ENCODE measurements at regions not wholly inside any gene's neighbourhood (a gene's known extent, or its start where the extent isn't known, plus 50 kb on each side); places are given as distances from the start of the nearest gene placed in this dataset.
A peak's percentile ranks its signal among the peaks of the same experiment; 100 is the strongest.
"Not testable (repeated sequence)": the region's sequence is repeated elsewhere in the genome, so short reads cannot be mapped to it uniquely, and the experiment has no call there.

DNA sequence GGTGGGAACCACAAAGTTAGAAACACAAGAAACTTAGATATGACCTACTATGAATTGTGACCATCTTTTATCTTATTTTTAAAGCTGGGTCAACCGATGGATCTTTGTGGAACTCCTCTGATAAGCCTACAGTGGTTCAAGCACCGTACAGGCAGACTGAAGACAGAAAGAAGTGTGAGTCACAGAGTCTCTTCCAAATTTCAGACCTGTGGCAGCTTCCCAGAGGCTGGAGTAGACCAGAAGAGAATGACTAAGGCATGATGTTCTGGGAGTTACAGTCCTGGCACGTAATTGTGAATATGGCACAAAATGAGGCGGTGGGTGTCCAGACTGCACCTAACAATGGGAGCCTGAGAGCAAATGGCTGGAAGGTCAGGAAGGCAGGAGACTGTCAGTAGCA, 70.0 kb downstream of the LMO4 start:
- no peak for ATAC-seq
- no peaks in the 10 kb centered on the region for H3K27me3 Mint-ChIP-seq
- no peak overlapping the region for H3K27ac Mint-ChIP-seq
- H3K4me3 Mint-ChIP-seq, result no peak overlapping the region
- H3K4me1 Mint-ChIP-seq (ENCODE audit: low read depth in 2 of 2), result no peaks in the 10 kb centered on the region
- no peak for DNase-seq (ENCODE audit: low spot score)
- H3K9me3 Mint-ChIP-seq, result no peaks in the 10 kb centered on the region
- no peaks in the 10 kb centered on the region for H3K36me3 Mint-ChIP-seq

DNA sequence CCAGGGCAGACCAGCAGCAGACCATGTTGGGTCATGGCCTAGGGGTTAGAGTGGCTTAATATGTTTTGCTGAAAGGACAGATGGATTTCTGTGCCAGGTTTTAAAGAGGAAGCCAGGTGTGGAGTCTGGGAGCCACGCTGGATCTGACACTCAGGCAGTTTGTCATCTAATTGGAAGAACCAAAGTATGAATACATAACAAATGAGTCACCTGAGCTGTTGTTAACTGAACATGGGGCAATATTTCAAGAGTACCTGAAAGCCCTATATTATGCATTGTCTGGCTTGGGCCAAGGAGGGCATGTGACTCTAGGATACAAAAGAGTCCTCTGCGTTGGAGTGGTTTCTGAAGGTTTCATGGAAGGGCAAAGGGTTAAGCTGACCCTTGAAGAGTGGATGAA, 70.6 kb downstream of the LMO4 start:
- DNase-seq (ENCODE audit: low spot score) (no peak), ATAC-seq (peak in 1 of 2 donors; percentile 17)
- no peaks in the 10 kb centered on the region for H3K9me3 Mint-ChIP-seq
- no peaks in the 10 kb centered on the region for H3K4me1 Mint-ChIP-seq (ENCODE audit: low read depth in 2 of 2)
- H3K27ac Mint-ChIP-seq, result no peak overlapping the region
- no peaks in the 10 kb centered on the region for H3K27me3 Mint-ChIP-seq
- no peaks in the 10 kb centered on the region for H3K36me3 Mint-ChIP-seq
- H3K4me3 Mint-ChIP-seq, result no peak overlapping the region

DNA sequence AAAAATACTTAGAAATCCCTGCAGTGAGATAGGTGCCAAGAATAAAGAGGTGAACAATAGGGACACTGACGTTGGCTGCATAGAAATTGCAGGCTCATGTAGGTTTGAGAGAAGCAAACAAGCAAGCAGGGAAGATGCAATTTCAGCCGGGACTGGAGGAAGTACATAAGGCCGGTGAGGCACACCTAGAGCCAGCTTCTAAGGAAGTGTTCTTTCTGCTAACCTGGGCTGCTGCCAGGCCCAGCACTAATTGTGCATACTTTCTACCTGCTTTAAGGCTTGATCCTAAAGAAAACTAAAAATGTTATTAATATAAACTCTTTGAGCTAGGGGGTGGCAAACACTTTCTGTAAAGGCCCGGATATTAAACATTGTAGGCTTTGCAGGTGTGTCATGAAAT, 71.0 kb downstream of the LMO4 start:
- Mint-ChIP-seq H3K4me1 (ENCODE audit: low read depth in 2 of 2) (no peaks in the 10 kb centered on the region), H3K27me3 (no peaks in the 10 kb centered on the region), H3K4me3 (no peak overlapping the region), H3K27ac (no peak overlapping the region), H3K9me3 (no peaks in the 10 kb centered on the region), H3K36me3 (no peaks in the 10 kb centered on the region)
- ATAC-seq (no peak), DNase-seq (ENCODE audit: low spot score) (no peak)

GRCh38 chr1:87400813-87401212, 72.1 kb downstream of the LMO4 start:
- no peak overlapping the region for H3K27ac Mint-ChIP-seq
- no peak for ATAC-seq
- no peaks in the 10 kb centered on the region for H3K27me3 Mint-ChIP-seq
- H3K9me3 Mint-ChIP-seq, result no peaks in the 10 kb centered on the region
- no peak for DNase-seq (ENCODE audit: low spot score)
- H3K4me1 Mint-ChIP-seq (ENCODE audit: low read depth in 2 of 2), result no peaks in the 10 kb centered on the region
- H3K36me3 Mint-ChIP-seq, result no peaks in the 10 kb centered on the region
- H3K4me3 Mint-ChIP-seq, result no peak overlapping the region

DNA sequence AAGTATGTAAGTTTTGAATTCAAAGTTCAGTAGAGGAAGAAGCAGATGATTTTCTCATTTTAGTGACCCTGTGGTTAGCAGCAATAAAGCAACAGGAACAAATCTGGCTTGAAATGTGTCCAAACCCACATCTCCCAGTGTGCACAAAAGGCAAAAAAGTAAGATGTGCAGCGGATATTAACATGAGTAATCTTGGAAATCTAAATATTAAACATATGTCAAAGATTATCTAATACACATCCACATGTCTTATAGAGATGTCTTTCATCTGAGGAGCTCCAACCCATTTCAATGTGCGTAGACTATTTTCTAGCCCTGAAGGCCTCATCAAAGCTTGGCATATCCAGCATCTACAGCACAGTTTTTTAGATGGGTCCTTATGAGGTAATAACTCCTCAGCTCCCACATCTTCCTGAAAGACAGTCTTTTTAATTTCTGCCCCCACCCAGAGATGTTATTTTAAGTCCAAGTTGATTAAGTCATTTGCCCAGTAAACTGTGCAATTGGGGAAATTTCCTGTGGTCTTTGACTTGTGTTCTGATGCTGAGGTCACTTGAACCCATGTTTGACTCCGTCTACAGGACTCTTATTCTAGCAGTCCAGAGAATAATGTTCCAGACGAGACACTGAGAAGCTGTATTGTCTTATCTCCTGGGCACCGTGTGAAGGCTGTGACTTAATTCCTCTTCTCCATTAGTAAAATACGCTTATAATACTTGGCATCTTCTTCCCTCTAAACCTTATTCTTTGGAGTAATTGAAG, 73.7 kb downstream of the LMO4 start:
- Mint-ChIP-seq H3K27ac (no peak overlapping the region), H3K9me3 (no peaks in the 10 kb centered on the region), H3K4me3 (no peak overlapping the region), H3K4me1 (ENCODE audit: low read depth in 2 of 2) (no peaks in the 10 kb centered on the region), H3K27me3 (no peaks in the 10 kb centered on the region), H3K36me3 (no peaks in the 10 kb centered on the region)
- DNase-seq (ENCODE audit: low spot score), result no peak
- no peak for ATAC-seq

- Mint-ChIP-seq H3K4me1 (ENCODE audit: low read depth in 2 of 2) (no peaks in the 10 kb centered on the region), H3K9me3 (no peaks in the 10 kb centered on the region), H3K27ac (no peak overlapping the region), H3K27me3 (no peaks in the 10 kb centered on the region), H3K4me3 (no peak overlapping the region), H3K36me3 (no peaks in the 10 kb centered on the region)
- no peak for ATAC-seq
- DNase-seq (ENCODE audit: low spot score), result no peak
Observed at GRCh38 chr1:87403061-87403820, 74.6 kb downstream of the LMO4 start.

DNA sequence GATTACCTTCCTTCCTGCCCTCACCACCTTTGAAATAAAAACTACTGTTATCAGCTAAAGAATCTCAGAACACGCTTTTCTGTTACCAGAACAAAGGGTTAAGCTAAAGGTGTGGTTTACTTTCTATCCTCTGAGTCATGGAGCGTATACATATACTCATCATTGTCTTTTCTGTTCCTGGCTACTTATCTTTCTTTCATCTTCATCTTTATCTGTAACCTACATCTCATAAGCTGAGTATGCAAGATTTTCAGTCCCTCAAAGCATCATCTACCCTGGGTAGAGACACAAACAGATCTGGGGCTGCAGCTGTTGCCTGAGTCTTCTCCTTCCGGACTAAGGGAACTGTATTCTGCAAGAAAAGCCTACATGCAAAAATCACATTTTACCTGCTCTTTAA, 75.6 kb downstream of the LMO4 start:
- no peaks in the 10 kb centered on the region for H3K27me3 Mint-ChIP-seq
- DNase-seq (ENCODE audit: low spot score) (no peak), ATAC-seq (no peak)
- no peaks in the 10 kb centered on the region for H3K9me3 Mint-ChIP-seq
- H3K27ac Mint-ChIP-seq, result no peak overlapping the region
- no peaks in the 10 kb centered on the region for H3K36me3 Mint-ChIP-seq
- no peak overlapping the region for H3K4me3 Mint-ChIP-seq
- no peaks in the 10 kb centered on the region for H3K4me1 Mint-ChIP-seq (ENCODE audit: low read depth in 2 of 2)

DNA sequence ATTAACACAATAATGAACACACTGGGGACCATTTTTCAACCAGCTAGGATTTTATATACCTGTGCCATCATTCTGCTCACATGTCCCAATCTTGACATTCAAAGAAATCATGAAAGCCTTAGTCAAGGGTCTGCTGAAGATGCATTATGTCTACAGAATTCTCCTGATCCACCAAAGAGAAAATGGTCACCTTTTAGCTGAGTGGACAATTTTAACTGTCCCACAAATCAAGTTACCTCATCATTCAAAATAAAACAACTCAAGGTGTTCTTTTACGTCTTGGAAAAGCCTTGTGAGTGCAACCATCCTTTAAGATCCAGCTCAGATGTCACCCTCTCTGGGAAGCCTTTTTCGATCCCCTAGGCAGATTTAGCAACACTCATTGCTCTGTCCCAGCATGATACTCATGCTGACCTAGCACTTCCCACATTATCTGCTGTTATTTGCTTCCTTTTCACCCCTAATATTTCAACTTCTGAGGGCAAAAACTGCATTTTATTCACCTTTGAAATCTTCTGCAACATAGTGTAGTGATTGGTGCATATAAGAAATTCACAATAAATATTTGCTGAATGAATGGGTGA, 80.1 kb downstream of the LMO4 start:
- no peaks in the 10 kb centered on the region for H3K9me3 Mint-ChIP-seq
- no peaks in the 10 kb centered on the region for H3K27me3 Mint-ChIP-seq
- ATAC-seq, result no peak
- H3K27ac Mint-ChIP-seq, result no peak overlapping the region
- H3K36me3 Mint-ChIP-seq, result no peaks in the 10 kb centered on the region
- DNase-seq (ENCODE audit: low spot score), result no peak
- H3K4me1 Mint-ChIP-seq (ENCODE audit: low read depth in 2 of 2), result no peaks in the 10 kb centered on the region
- H3K4me3 Mint-ChIP-seq, result no peak overlapping the region

DNA sequence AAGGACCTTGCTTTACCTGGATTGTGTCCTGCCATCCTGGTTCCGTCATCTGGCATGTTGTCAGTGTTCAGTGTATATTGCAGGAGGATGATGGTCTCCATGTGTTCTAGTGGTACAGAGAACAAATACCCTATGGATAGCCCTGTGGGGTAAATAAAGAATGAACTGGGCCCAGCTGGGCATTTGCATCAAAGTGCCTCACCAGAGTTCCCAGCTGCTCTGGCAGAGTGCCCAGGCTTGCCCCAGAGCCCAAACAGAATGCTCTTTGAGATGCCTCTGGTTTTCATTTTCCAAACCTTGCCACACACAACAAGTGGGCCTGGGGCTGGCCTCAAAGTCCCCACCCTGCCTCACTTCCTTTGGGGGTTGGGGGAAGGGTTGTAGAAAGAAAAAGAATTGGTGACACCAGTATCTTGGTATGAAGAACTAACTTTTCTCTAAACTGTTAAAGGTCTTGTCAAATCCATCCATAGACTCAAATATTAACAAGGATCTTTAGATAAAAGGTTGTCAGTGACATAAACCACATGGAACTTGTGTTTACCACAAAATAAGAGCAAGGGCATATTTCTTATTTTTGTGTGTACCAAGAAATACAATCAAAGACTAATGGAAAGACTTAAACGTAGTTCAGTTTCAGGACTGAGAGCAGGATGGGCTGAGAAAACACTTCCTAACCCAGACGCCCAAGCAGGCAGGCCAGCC, 82.2 kb downstream of the LMO4 start:
- Mint-ChIP-seq H3K27me3 (no peaks in the 10 kb centered on the region), H3K4me1 (ENCODE audit: low read depth in 2 of 2) (no peaks in the 10 kb centered on the region), H3K4me3 (no peak overlapping the region), H3K27ac (no peak overlapping the region), H3K9me3 (no peaks in the 10 kb centered on the region), H3K36me3 (no peaks in the 10 kb centered on the region)
- DNase-seq (ENCODE audit: low spot score), result no peak
- peak in 1 of 2 donors; percentile 24 for ATAC-seq

- not testable (repeated sequence) for H3K4me1 Mint-ChIP-seq (ENCODE audit: low read depth in 2 of 2); DNase-seq (ENCODE audit: low spot score); ATAC-seq; H3K27me3 Mint-ChIP-seq; H3K36me3 Mint-ChIP-seq; H3K9me3 Mint-ChIP-seq; H3K4me3 Mint-ChIP-seq; H3K27ac Mint-ChIP-seq
Observed at GRCh38 chr1:87413846-87414245, 85.2 kb downstream of the LMO4 start.

DNA sequence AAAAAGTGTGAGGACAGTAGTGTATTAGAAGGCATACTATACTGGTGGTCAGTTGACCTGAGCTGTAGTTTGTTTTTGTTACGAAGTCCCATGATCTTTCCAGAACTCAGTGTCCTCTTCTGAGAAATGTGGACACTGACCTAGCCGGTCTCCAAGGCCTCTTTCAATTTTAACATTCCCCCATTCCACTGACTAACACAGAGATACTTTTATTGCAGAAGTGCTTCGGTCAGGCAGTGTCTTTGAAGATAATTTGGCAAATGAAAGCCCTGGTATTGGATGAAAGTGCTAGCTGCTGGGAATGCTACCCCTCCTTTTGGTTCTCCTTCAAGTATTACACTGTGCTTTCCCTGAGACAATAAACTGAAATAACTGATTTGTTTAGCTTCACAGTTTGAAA, 89.4 kb downstream of the LMO4 start:
- no peaks in the 10 kb centered on the region for H3K4me1 Mint-ChIP-seq (ENCODE audit: low read depth in 2 of 2)
- DNase-seq (ENCODE audit: low spot score) (no peak), ATAC-seq (no peak)
- no peak overlapping the region for H3K27ac Mint-ChIP-seq
- no peaks in the 10 kb centered on the region for H3K27me3 Mint-ChIP-seq
- H3K9me3 Mint-ChIP-seq, result no peaks in the 10 kb centered on the region
- no peak overlapping the region for H3K4me3 Mint-ChIP-seq
- H3K36me3 Mint-ChIP-seq, result no peaks in the 10 kb centered on the region

GRCh38 chr1:87421809-87422208, 93.1 kb downstream of the LMO4 start:
- no peak for DNase-seq (ENCODE audit: low spot score)
- no peak for ATAC-seq
- H3K4me3 Mint-ChIP-seq, result no peak overlapping the region

DNA sequence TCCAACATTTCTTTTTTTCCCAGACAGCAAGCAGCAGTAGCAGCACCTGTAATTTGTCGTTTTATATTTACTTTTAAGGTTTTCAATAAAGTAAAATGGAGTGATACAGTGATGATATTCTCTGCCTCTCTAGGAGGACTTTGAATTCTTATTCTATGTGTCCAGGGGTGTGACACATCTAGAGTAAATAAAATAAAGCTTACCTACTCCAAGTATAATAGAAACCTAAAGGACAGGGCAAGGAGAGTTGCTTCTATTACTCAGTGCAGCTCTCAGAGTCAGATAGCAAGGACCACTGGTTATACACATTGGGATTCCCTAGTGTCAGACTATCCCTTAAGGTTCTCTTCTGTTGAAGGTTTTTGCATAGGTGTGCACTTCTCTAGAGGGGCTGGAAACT, 95.9 kb downstream of the LMO4 start:
- ATAC-seq, result no peak
- H3K27ac Mint-ChIP-seq, result no peak overlapping the region
- peaks cover 0 to 2% of the 10 kb centered on the region in 2 donors for H3K27me3 Mint-ChIP-seq
- H3K4me3 Mint-ChIP-seq, result no peak overlapping the region
- no peaks in the 10 kb centered on the region for H3K36me3 Mint-ChIP-seq
- no peaks in the 10 kb centered on the region for H3K9me3 Mint-ChIP-seq
- no peak for DNase-seq (ENCODE audit: low spot score)
- no peaks in the 10 kb centered on the region for H3K4me1 Mint-ChIP-seq (ENCODE audit: low read depth in 2 of 2)

More at GRCh38 chr1:87421809-87422208, 93.1 kb downstream of the LMO4 start:
- H3K36me3 Mint-ChIP-seq, result no peaks in the 10 kb centered on the region
- H3K27me3 Mint-ChIP-seq, result no peaks in the 10 kb centered on the region
- no peak overlapping the region for H3K27ac Mint-ChIP-seq
- no peaks in the 10 kb centered on the region for H3K4me1 Mint-ChIP-seq (ENCODE audit: low read depth in 2 of 2)
- H3K9me3 Mint-ChIP-seq, result no peaks in the 10 kb centered on the region

Data from natural killer cell treated with Interleukin-12 subunit alpha and Interleukin-12 subunit beta and Interleukin-15 and Interleukin-18, amount 100 ng/mL, for 72 hours (primary cell).